SK-N-SH treated with all-trans-retinoic acid at 6 μM for 48 hours (cell line): ENCODE measurements at regions not wholly inside any gene's neighbourhood (a gene's known extent, or its start where the extent isn't known, plus 50 kb on each side); places are given as distances from the start of the nearest gene placed in this dataset.

Experiments
- ATAC-seq: fragments of 200-7000 bp; cut with Tn5 transposase; 3 replicates; pipeline ENCODE4 v1.9.1; 2020; ENCODE audit warnings: mild to moderate bottlenecking, moderate library complexity
- ARNTL ChIP-seq: fragments of 450-650 bp; formaldehyde crosslinking; IDR thresholded peaks from 2 replicates; pipeline ENCODE4 v1.5.0; 2020; ENCODE audit warnings: low read depth, mild to moderate bottlenecking, moderate library complexity, borderline replicate concordance
- BACH2 ChIP-seq: fragments of 250-450 bp; sonication (Bioruptor Pico); IDR thresholded peaks from 2 replicates; pipeline ENCODE4 v1.9.0; 2021; ENCODE audit warnings: mild to moderate bottlenecking, borderline replicate concordance
- CSDC2 ChIP-seq: fragments of 250-450 bp; sonication (Bioruptor Pico); IDR thresholded peaks from 2 replicates; pipeline ENCODE4 v1.5.0; 2020; ENCODE audit warnings: mild to moderate bottlenecking, moderate library complexity
- CSRNP3 ChIP-seq: fragments of 250-450 bp; sonication (Bioruptor Pico); IDR thresholded peaks from 2 replicates; pipeline ENCODE4 v1.5.1; 2021; ENCODE audit warnings: mild to moderate bottlenecking, moderate library complexity
- ESRRG ChIP-seq: fragments of 250-450 bp; sonication (Bioruptor Pico); IDR thresholded peaks from 2 replicates; pipeline ENCODE4 v1.6.1; 2021; ENCODE audit warnings: mild to moderate bottlenecking
- GLIS3 ChIP-seq: fragments of 250-450 bp; sonication (Bioruptor Pico); IDR thresholded peaks from 2 replicates; pipeline ENCODE4 v1.5.0; 2020; ENCODE audit warnings: mild to moderate bottlenecking, moderate library complexity
- ISL1 ChIP-seq: fragments of 250-450 bp; sonication (Bioruptor Pico); IDR thresholded peaks from 2 replicates; pipeline ENCODE4 v2.1.2; 2022; ENCODE audit warnings: mild to moderate bottlenecking, moderate library complexity
- OSR1 ChIP-seq: fragments of 250-450 bp; sonication (Bioruptor Pico); IDR thresholded peaks from 2 replicates; pipeline ENCODE4 v1.8.0; 2022; ENCODE audit warnings: moderate library complexity, mild to moderate bottlenecking, inconsistent platforms
- PATZ1 ChIP-seq: fragments of 250-450 bp; sonication (Bioruptor Pico); IDR thresholded peaks from 2 replicates; pipeline ENCODE4 v1.8.0; 2020; ENCODE audit warnings: mild to moderate bottlenecking, moderate library complexity, borderline replicate concordance
- POU6F1 ChIP-seq: fragments of 250-450 bp; sonication (Bioruptor Pico); IDR thresholded peaks from 2 replicates; pipeline ENCODE4 v1.8.0; 2021; ENCODE audit warnings: low read depth, mild to moderate bottlenecking, moderate library complexity, borderline replicate concordance
- PPARA ChIP-seq: fragments of 250-450 bp; sonication (Bioruptor Pico); IDR thresholded peaks from 2 replicates; pipeline ENCODE4 v1.5.0; 2020; ENCODE audit warnings: mild to moderate bottlenecking, borderline replicate concordance
- RARB ChIP-seq: fragments of 250-450 bp; sonication (Bioruptor Pico); IDR thresholded peaks from 2 replicates; pipeline ENCODE4 v1.8.0; 2021; ENCODE audit warnings: mild to moderate bottlenecking, moderate library complexity
- SNAI2 ChIP-seq: fragments of 250-450 bp; sonication (Bioruptor Pico); IDR thresholded peaks from 2 replicates; pipeline ENCODE4 v1.5.0; 2020; ENCODE audit warnings: mild to moderate bottlenecking, moderate library complexity
- TCF4 ChIP-seq: fragments of 250-450 bp; sonication (Bioruptor Pico); IDR thresholded peaks from 2 replicates; pipeline ENCODE4 v1.8.0; 2021; ENCODE audit warnings: mild to moderate bottlenecking, moderate library complexity, borderline replicate concordance
- TOX ChIP-seq: fragments of 250-450 bp; sonication (Bioruptor Pico); IDR thresholded peaks from 2 replicates; pipeline ENCODE4 v1.8.0; 2021; ENCODE audit warnings: mild to moderate bottlenecking, moderate library complexity, borderline replicate concordance
- TSHZ2 ChIP-seq: fragments of 250-450 bp; sonication (Bioruptor Pico); IDR thresholded peaks from 2 replicates; pipeline ENCODE4 v1.5.0; 2020; ENCODE audit warnings: mild to moderate bottlenecking, moderate library complexity
- ZC3H10 ChIP-seq: fragments of 250-450 bp; sonication (Bioruptor Pico); IDR thresholded peaks from 2 replicates; pipeline ENCODE4 v1.5.1; 2021; ENCODE audit warnings: mild to moderate bottlenecking, moderate library complexity
- ZFP3 ChIP-seq: fragments of 250-450 bp; sonication (Bioruptor Pico); IDR thresholded peaks from 2 replicates; pipeline ENCODE4 v1.5.0; 2020; ENCODE audit warnings: mild to moderate bottlenecking, moderate library complexity
- ZFP30 ChIP-seq: fragments of 450-650 bp; formaldehyde crosslinking; IDR thresholded peaks from 2 replicates; pipeline ENCODE4 v1.5.0; 2022; ENCODE audit warnings: mild to moderate bottlenecking, moderate library complexity
- ZNF565 ChIP-seq: fragments of 450-650 bp; formaldehyde crosslinking; conservative IDR thresholded peaks from 2 replicates; pipeline ENCODE4 v1.5.0; 2020; ENCODE audit warnings: low read depth, mild to moderate bottlenecking, moderate library complexity
- ZNF70 ChIP-seq: fragments of 450-650 bp; formaldehyde crosslinking; IDR thresholded peaks from 2 replicates; pipeline ENCODE4 v1.5.0; 2020; ENCODE audit warnings: mild to moderate bottlenecking, moderate library complexity

- TF ChIP-seq ZC3H10 (CRISPR knock-in tag) (no peak), POU6F1 (CRISPR knock-in tag) (no peak), TCF4 (no peak), ESRRG (no peak), PATZ1 (no peak), TOX (CRISPR knock-in tag) (no peak), ZFP30 (CRISPR knock-in tag) (no peak), BACH2 (no peak), CSRNP3 (CRISPR knock-in tag) (no peak), PPARA (CRISPR knock-in tag) (no peak), TSHZ2 (CRISPR knock-in tag) (no peak), SNAI2 (no peak), GLIS3 (CRISPR knock-in tag) (no peak), ZFP3 (CRISPR knock-in tag) (no peak), ZNF70 (CRISPR knock-in tag) (no peak), ZNF565 (CRISPR knock-in tag) (no peak), ISL1 (no peak), ARNTL (no peak)
- ATAC-seq = no peak
Observed at GRCh38 chr7:9782275-9782674, 1191.4 kb upstream of the PHF14 start.

- TF ChIP-seq PATZ1 = no peak
- no peak for TF ChIP-seq CSDC2 (CRISPR knock-in tag)
- TF ChIP-seq ZC3H10 (CRISPR knock-in tag) = no peak
- ATAC-seq = no peak
Observed at GRCh38 chr7:9785211-9785610, 1188.5 kb upstream of the PHF14 start.

- TF ChIP-seq ZFP3 (CRISPR knock-in tag) (peak; percentile 56; the same call in 1 of the 2 replicates), ISL1 (peak; percentile 55; the same call in 1 of the 2 replicates), TCF4 (no peak), GLIS3 (CRISPR knock-in tag) (no peak)
- ATAC-seq = no peak
Observed at GRCh38 chr7:9796241-9796640, 1177.4 kb upstream of the PHF14 start.

GRCh38 chr7:9822458-9823290 is 1151.0 kb upstream of the PHF14 start:
- no peak for ATAC-seq
- TF ChIP-seq TCF4 (no peak), RARB (CRISPR knock-in tag) (no peak), ISL1 (no peak), ZFP3 (CRISPR knock-in tag) (no peak), BACH2 (no peak), CSRNP3 (CRISPR knock-in tag) (no peak), ZFP30 (CRISPR knock-in tag) (no peak), ZC3H10 (CRISPR knock-in tag) (no peak), OSR1 (no peak), ZNF70 (CRISPR knock-in tag) (no peak), TSHZ2 (CRISPR knock-in tag) (no peak), TOX (CRISPR knock-in tag) (no peak), SNAI2 (no peak)
